HCT116 (cell line): ENCODE measurements at regions not wholly inside any gene's neighbourhood (a gene's known extent, or its start where the extent isn't known, plus 50 kb on each side); places are given as distances from the start of the nearest gene placed in this dataset.
"Not testable (repeated sequence)": the region's sequence is repeated elsewhere in the genome, so short reads cannot be mapped to it uniquely, and the experiment has no call there.

Experiments
- ATAC-seq: fragments of 200-7000 bp; cut with Tn5 transposase; 2 replicates; pipeline ENCODE4 v1.9.1; 2020; ENCODE audit warnings: mild to moderate bottlenecking, moderate library complexity
- BruUV-seq: library from RNA; stranded (reverse); fragments of 400-500 nt; replicated peaks from 2 replicates; lab custom pipeline; 2021; lab: Mats Ljungman, UMichigan
- CTCF ChIA-PET: fragments of 300-600 bp; sonication (Branson Sonifier 250); formaldehyde crosslinking; loops from one replicate; lab custom pipeline; 2021; ENCODE audit warnings: antibody characterized with exemption; lab: Charles Lee
- POLR2A ChIA-PET: fragments of 300-600, 350-600 bp; sonication (Branson Sonifier 250); formaldehyde crosslinking; loops from one replicate; lab custom pipeline; 2021; ENCODE audit warnings: antibody characterized with exemption; lab: Charles Lee
- RAD21 ChIA-PET, 2 experiments: fragments of 300-600 bp; sonication (Branson Sonifier 250); formaldehyde crosslinking; loops; one replicate each; lab custom pipeline; 2023; ENCODE audit warnings: low total read pairs in 2 of 2; ENCODE audit not compliant: uncharacterized antibody in 2 of 2, unreplicated experiment in 2 of 2, low non-redundant PET in 1 of 2; lab: Charles Lee
- DNase-seq: peaks from one replicate; pipeline ENCODE4 v3.0.0-alpha.2; 2010; ENCODE audit warnings: low read depth, low spot score
- H2AFZ ChIP-seq: fragments of 200-600 bp; shearing (Covaris generic), sonication (generic); 2 replicates; pipeline ENCODE4 v1.6.1; 2017; ENCODE audit warnings: low read depth, mixed run types, mixed read lengths, antibody characterized with exemption, low read length; ENCODE audit not compliant: poor library complexity, severe bottlenecking
- H3K27ac ChIP-seq: 2 replicates; pipeline ENCODE4 v1.5.1; 2012; ENCODE audit warnings: low read depth, low read length
- H3K27me3 ChIP-seq: fragments of 200-600 bp; sonication (generic); 2 replicates; pipeline ENCODE4 v1.6.1; 2016; ENCODE audit warnings: mixed run types, low read length, mixed read lengths; ENCODE audit not compliant: insufficient read depth
- H3K36me3 ChIP-seq, 2 experiments: fragments of 200-500 bp in 1 of 2; fragments of 200-600 bp in 1 of 2; sonication (Bioruptor generic) in 1 of 2; sonication (generic) in 1 of 2; 2 replicates each; pipeline versions ENCODE4 v1.5.1 to v1.6.1; 2014 to 2016; ENCODE audit warnings: low read length in 2 of 2, inconsistent platforms in 1 of 2, mixed read lengths in 1 of 2, mixed run types in 1 of 2; ENCODE audit not compliant: insufficient read depth in 2 of 2, control insufficient read depth in 1 of 2
- H3K4me1 ChIP-seq, 2 experiments: fragments of 200-600 bp in 1 of 2; sonication (generic) in 1 of 2; 2 replicates each; pipeline versions ENCODE4 v1.5.1 to v1.6.1; 2012 to 2017; ENCODE audit warnings: low read length in 2 of 2, inconsistent platforms in 1 of 2, mild to moderate bottlenecking in 1 of 2, mixed read lengths in 1 of 2, mixed run types in 1 of 2, moderate library complexity in 1 of 2; ENCODE audit not compliant: insufficient read depth in 2 of 2, control insufficient read depth in 1 of 2
- H3K4me2 ChIP-seq: fragments of 200-600 bp; sonication (generic); 2 replicates; pipeline ENCODE4 v1.6.1; 2017; ENCODE audit warnings: mixed run types, low read length, mixed read lengths
- H3K4me3 ChIP-seq, 2 experiments: fragments of 200-600 bp in 1 of 2; sonication (generic) in 1 of 2; replicated peaks in 1 of 2; 2 replicates each; pipeline ENCODE4 v1.5.1; 2011 to 2016; ENCODE audit warnings: low read length in 2 of 2, control low read depth in 1 of 2, low read depth in 1 of 2, mild to moderate bottlenecking in 1 of 2, mixed read lengths in 1 of 2, mixed run types in 1 of 2
- H3K79me2 ChIP-seq: fragments of 200-600 bp; sonication (generic); 2 replicates; pipeline ENCODE4 v1.6.1; 2017; ENCODE audit warnings: mild to moderate bottlenecking, mixed run types, low read length, moderate library complexity, mixed read lengths; ENCODE audit not compliant: insufficient read depth
- H3K9ac ChIP-seq: fragments of 200-600 bp; sonication (generic); 2 replicates; pipeline ENCODE4 v1.6.1; 2016; ENCODE audit warnings: low read length, mixed read lengths
- H3K9me2 ChIP-seq: fragments of 200-600 bp; sonication (generic), shearing (Covaris generic); 2 replicates; pipeline ENCODE4 v1.6.1; 2017; ENCODE audit warnings: mixed run types, mild to moderate bottlenecking, moderate library complexity; ENCODE audit not compliant: insufficient read depth
- H3K9me3 ChIP-seq, 2 experiments: fragments of 200-500 bp in 1 of 2; fragments of 200-600 bp in 1 of 2; sonication (Bioruptor generic) in 1 of 2; sonication (generic) in 1 of 2; 2 replicates each; pipeline ENCODE4 v1.6.1; 2014 to 2017; ENCODE audit warnings: low read length in 2 of 2, mixed read lengths in 2 of 2, inconsistent platforms in 1 of 2, low read depth in 1 of 2, mild to moderate bottlenecking in 1 of 2, mixed run types in 1 of 2, moderate library complexity in 1 of 2; ENCODE audit not compliant: control insufficient read depth in 1 of 2, insufficient read depth in 1 of 2
- H4K20me1 ChIP-seq: fragments of 200-600 bp; sonication (generic), shearing (Covaris generic); 2 replicates; pipeline ENCODE4 v1.6.1; 2017; ENCODE audit warnings: mixed run types, mild to moderate bottlenecking, moderate library complexity; ENCODE audit not compliant: insufficient read depth
- CBX3 ChIP-seq: IDR thresholded peaks from 2 replicates; pipeline ENCODE4 v1.6.1; 2012; ENCODE audit warnings: low read depth
- CEBPB ChIP-seq: IDR thresholded peaks from 2 replicates; pipeline ENCODE4 v1.6.1; 2012; ENCODE audit warnings: low read depth
- ELF1 ChIP-seq: IDR thresholded peaks from 2 replicates; pipeline ENCODE4 v1.6.1; 2012; ENCODE audit warnings: low read depth, borderline replicate concordance
- EZH2 ChIP-seq: fragments of 200-600 bp; sonication (generic); IDR thresholded peaks from 2 replicates; pipeline ENCODE4 v1.6.1; 2017; ENCODE audit warnings: antibody characterized with exemption, mixed run types
- EZH2phosphoT487 ChIP-seq: fragments of 200-600 bp; IDR thresholded peaks from 2 replicates; pipeline ENCODE4 v1.6.1; 2018; ENCODE audit warnings: antibody characterized with exemption, borderline replicate concordance
- FOSL1 ChIP-seq: IDR thresholded peaks from 2 replicates; pipeline ENCODE4 v1.6.1; 2012; ENCODE audit warnings: low read depth
- JUND ChIP-seq: IDR thresholded peaks from 2 replicates; pipeline ENCODE4 v1.6.1; 2012
- MAX ChIP-seq: IDR thresholded peaks from 2 replicates; pipeline ENCODE4 v1.6.1; 2012
- POLR2AphosphoS5 ChIP-seq: IDR thresholded peaks from 2 replicates; pipeline ENCODE4 v1.6.1; 2011; ENCODE audit warnings: mild to moderate bottlenecking, low read depth, low read length, moderate library complexity
- RAD21 ChIP-seq: IDR thresholded peaks from 2 replicates; pipeline ENCODE4 v1.6.1; 2012; ENCODE audit warnings: low read depth, mild to moderate bottlenecking
- SIN3A ChIP-seq: IDR thresholded peaks from 2 replicates; pipeline ENCODE4 v1.6.1; 2012; ENCODE audit warnings: low read depth
- SP1 ChIP-seq: IDR thresholded peaks from 2 replicates; pipeline ENCODE4 v1.6.1; 2012; ENCODE audit warnings: low read depth
- SRF ChIP-seq: IDR thresholded peaks from 2 replicates; pipeline ENCODE4 v1.6.1; 2012; ENCODE audit warnings: low read depth
- YY1 ChIP-seq: IDR thresholded peaks from 2 replicates; pipeline ENCODE4 v1.6.1; 2011; ENCODE audit warnings: low read length, low read depth, moderate library complexity, mild to moderate bottlenecking; ENCODE audit not compliant: insufficient replicate concordance; ENCODE audit errors: extremely low read depth
- ZBTB33 ChIP-seq: IDR thresholded peaks from 2 replicates; pipeline ENCODE4 v1.6.1; 2011; ENCODE audit warnings: mild to moderate bottlenecking, low read length, moderate library complexity; ENCODE audit not compliant: insufficient replicate concordance; ENCODE audit errors: extremely low read depth
- intact Hi-C: fragments of 100-400 bp; cut with micrococcal nuclease; formaldehyde crosslinking; loops from 2 replicates; pipeline ENCODE4 v1.10.0; 2022

GRCh38 chr12:17571047-17571446, 518.9 kb downstream of the RERGL start:
- intact Hi-C loops = no loop called here
- Histone ChIP-seq H3K36me3 (no peaks in the 10 kb centered on the region), H3K4me1 (no peaks in the 10 kb centered on the region), H3K27ac (no peak overlapping the region)
- no peak for DNase-seq
- TF ChIP-seq JUND (no peak), SIN3A (no peak), FOSL1 (no peak), SP1 (no peak), CBX3 (no peak), POLR2AphosphoS5 (no peak), YY1 (no peak), ZBTB33 (no peak), RAD21 (no peak), CEBPB (no peak), ELF1 (no peak), SRF (no peak), MAX (no peak), EZH2phosphoT487 (no peak), EZH2 (no peak)
- TF ChIP-seq, all 23 proteins: peak for 0
- no peak overlapping the region for H3K4me3 ChIP-seq
- no peak overlapping the region for H3K9ac ChIP-seq
- ATAC-seq = no peak
- H2AFZ ChIP-seq = no peak overlapping the region
- H3K27me3 ChIP-seq = no peaks in the 10 kb centered on the region
- BruUV-seq = no TSS peak
- RAD21 ChIA-PET = no interaction called here
- POLR2A ChIA-PET = no interaction called here
- H3K79me2 ChIP-seq = no peaks in the 10 kb centered on the region
- CTCF ChIA-PET = no interaction called here
- H3K9me3 ChIP-seq = no peaks in the 10 kb centered on the region; a peak in 1 of 4 replicates
- H3K9me2 ChIP-seq = no peaks in the 10 kb centered on the region
- no peak overlapping the region for H3K4me2 ChIP-seq
- H4K20me1 ChIP-seq = no peaks in the 10 kb centered on the region

GRCh38 chr12:17564630-17565029, 525.4 kb downstream of the RERGL start:
- H4K20me1 ChIP-seq, RAD21 ChIA-PET, H3K36me3 ChIP-seq, DNase-seq, H3K9me3 ChIP-seq, ATAC-seq, H3K4me3 ChIP-seq, H3K79me2 ChIP-seq, BruUV-seq, H3K27me3 ChIP-seq, H2AFZ ChIP-seq, H3K27ac ChIP-seq, intact Hi-C loops, H3K9ac ChIP-seq, POLR2A ChIA-PET, H3K9me2 ChIP-seq, H3K4me1 ChIP-seq, CTCF ChIA-PET, H3K4me2 ChIP-seq: not testable (repeated sequence)
